IMR-90 (cell line): ENCODE measurements at regions not wholly inside any gene's neighbourhood (a gene's known extent, or its start where the extent isn't known, plus 50 kb on each side); places are given as distances from the start of the nearest gene placed in this dataset.

Experiments
- ATAC-seq: fragments of 200-7000 bp; cut with Tn5 transposase; 2 replicates; pipeline ENCODE4 v1.9.1; 2020; ENCODE audit warnings: low read depth, mild to moderate bottlenecking, moderate library complexity
- BruUV-seq: library from RNA; stranded (reverse); fragments of 400-500 nt; replicated peaks from 2 replicates; lab custom pipeline; 2021; lab: Mats Ljungman, UMichigan
- CTCF ChIA-PET: fragments of 300-600 bp; formaldehyde crosslinking; extraction: SDS; loops from one replicate; lab custom pipeline; 2021; ENCODE audit warnings: antibody characterized with exemption; lab: Yijun Ruan, JAX
- POLR2A ChIA-PET: fragments of 300-600 bp; sonication (Branson Sonifier 250); formaldehyde crosslinking; loops from one replicate; lab custom pipeline; 2022; ENCODE audit warnings: antibody characterized with exemption; ENCODE audit not compliant: unreplicated experiment; lab: Charles Lee
- DNase-seq: peaks from one replicate; pipeline ENCODE4 v3.0.0; 2013
- H2AFZ ChIP-seq: replicated peaks from 2 replicates; pipeline ENCODE3; 2013; ENCODE audit warnings: low read length, mild to moderate bottlenecking; ENCODE audit not compliant: poor library complexity
- H2AK5ac ChIP-seq: 2 replicates; pipeline ENCODE4 v1.6.1; 2013; ENCODE audit warnings: low read depth, low read length, inconsistent platforms
- H2AK9ac ChIP-seq: replicated peaks from 2 replicates; pipeline ENCODE3; 2013; ENCODE audit warnings: mild to moderate bottlenecking, low read depth, low read length, moderate library complexity; ENCODE audit not compliant: poor library complexity
- H2BK120ac ChIP-seq: 2 replicates; pipeline ENCODE4 v1.6.1; 2013; ENCODE audit warnings: low read depth, low read length, inconsistent platforms
- H2BK15ac ChIP-seq: 3 replicates; pipeline ENCODE4 v1.6.1; 2013; ENCODE audit warnings: low read depth, low read length, inconsistent platforms
- H2BK20ac ChIP-seq: 2 replicates; pipeline ENCODE4 v1.6.1; 2013; ENCODE audit warnings: low read depth, mild to moderate bottlenecking, inconsistent platforms, low read length, moderate library complexity
- H2BK5ac ChIP-seq: 2 replicates; pipeline ENCODE4 v1.6.1; 2013; ENCODE audit warnings: mild to moderate bottlenecking, low read depth, low read length, inconsistent platforms; ENCODE audit not compliant: poor library complexity, severe bottlenecking
- H3K14ac ChIP-seq: replicated peaks from 2 replicates; pipeline ENCODE4 v1.6.1; 2013; ENCODE audit warnings: low read depth, low read length, inconsistent platforms
- H3K18ac ChIP-seq: 2 replicates; pipeline ENCODE4 v1.6.1; 2013; ENCODE audit warnings: low read depth, low read length, control low read depth
- H3K23ac ChIP-seq: 2 replicates; pipeline ENCODE4 v1.6.1; 2013; ENCODE audit warnings: low read depth, low read length, inconsistent platforms
- H3K27ac ChIP-seq: 2 replicates; pipeline ENCODE4 v1.5.1; 2013; ENCODE audit warnings: mild to moderate bottlenecking, control low read depth, low read length; ENCODE audit not compliant: insufficient read depth
- H3K27me3 ChIP-seq: 2 replicates; pipeline ENCODE4 v1.6.1; 2013; ENCODE audit warnings: low read length; ENCODE audit not compliant: control insufficient read depth, insufficient read depth
- H3K36me3 ChIP-seq: 2 replicates; pipeline ENCODE4 v1.6.1; 2013; ENCODE audit warnings: low read length, mixed read lengths; ENCODE audit not compliant: control insufficient read depth, insufficient read depth
- H3K4ac ChIP-seq: 2 replicates; pipeline ENCODE4 v1.6.1; 2013; ENCODE audit warnings: low read depth, low read length, inconsistent platforms
- H3K4me1 ChIP-seq: 2 replicates; pipeline ENCODE4 v1.6.1; 2013; ENCODE audit warnings: low read length, mixed read lengths; ENCODE audit not compliant: control insufficient read depth, insufficient read depth
- H3K4me2 ChIP-seq: 2 replicates; pipeline ENCODE4 v1.6.1; 2013; ENCODE audit warnings: low read depth, mild to moderate bottlenecking, control low read depth, low read length, moderate library complexity
- H3K4me3 ChIP-seq: 2 replicates; pipeline ENCODE4 v1.5.1; 2013; ENCODE audit warnings: low read depth, mild to moderate bottlenecking, control low read depth, low read length, moderate library complexity; ENCODE audit not compliant: insufficient read depth
- H3K56ac ChIP-seq: 2 replicates; pipeline ENCODE4 v1.6.1; 2013; ENCODE audit warnings: low read length, inconsistent platforms; ENCODE audit not compliant: insufficient read depth; ENCODE audit errors: extremely low read depth
- H3K79me1 ChIP-seq, 2 experiments: 2 replicates each; pipeline ENCODE4 v1.6.1; 2013; ENCODE audit warnings: low read length in 2 of 2, inconsistent platforms in 1 of 2, low read depth in 1 of 2
- H3K9ac ChIP-seq: 2 replicates; pipeline ENCODE4 v1.6.1; 2013; ENCODE audit warnings: low read depth, low read length, control low read depth
- H3K9me1 ChIP-seq: 2 replicates; pipeline ENCODE4 v1.6.1; 2013; ENCODE audit warnings: low read length, inconsistent platforms; ENCODE audit not compliant: insufficient read depth
- H3K9me3 ChIP-seq: 2 replicates; pipeline ENCODE4 v1.6.1; 2013; ENCODE audit warnings: low read length; ENCODE audit not compliant: control insufficient read depth, insufficient read depth
- H4K20me1 ChIP-seq: 2 replicates; pipeline ENCODE4 v1.6.1; 2013; ENCODE audit warnings: low read length, inconsistent platforms; ENCODE audit not compliant: insufficient read depth
- H4K5ac ChIP-seq: 2 replicates; pipeline ENCODE4 v1.6.1; 2013; ENCODE audit warnings: mild to moderate bottlenecking, low read depth, low read length, control low read depth
- H4K8ac ChIP-seq, 2 experiments: 2 replicates each; pipeline ENCODE4 v1.6.1; 2013; ENCODE audit warnings: low read depth in 2 of 2, low read length in 2 of 2, control low read depth in 1 of 2, inconsistent platforms in 1 of 2
- H4K91ac ChIP-seq: 2 replicates; pipeline ENCODE4 v1.6.1; 2013; ENCODE audit warnings: low read depth, low read length, inconsistent platforms; ENCODE audit not compliant: insufficient read depth
- NFE2L2 ChIP-seq: fragments of 150-350 bp; IDR thresholded peaks from 2 replicates; pipeline ENCODE4 v1.6.1; 2016; ENCODE audit warnings: low read depth, mild to moderate bottlenecking, low read length
- WGBS, 2 experiments: methylation state at CpG; one replicate each; pipeline versions ENCODE4 v1.1.5 to v1.1.7; 2013; ENCODE audit warnings: missing lambda C conversion rate in 2 of 2; ENCODE audit not compliant: insufficient read length in 1 of 2; ENCODE audit errors: extremely low coverage in 2 of 2; 5-methylcytosine and 5-hydroxymethylcytosine counted together
- dilution Hi-C: fragments of 300-500 bp; cut with HindIII; formaldehyde crosslinking; loops from one replicate; pipeline ENCODE4 v1.14.3; 2018; ENCODE audit warnings: low sequenced_read_pairs; ENCODE audit not compliant: unreplicated experiment
- in situ Hi-C: fragments of 300-500 bp; cut with MboI; formaldehyde crosslinking; loops from 3 replicates; pipeline ENCODE4 v1.14.3; 2019; ENCODE audit warnings: low sequenced_read_pairs, inconsistent platforms, mixed read lengths
- intact Hi-C: fragments of 100-400 bp; cut with micrococcal nuclease; formaldehyde crosslinking; loops from 2 replicates; pipeline ENCODE4 v1.10.0; 2022

DNA sequence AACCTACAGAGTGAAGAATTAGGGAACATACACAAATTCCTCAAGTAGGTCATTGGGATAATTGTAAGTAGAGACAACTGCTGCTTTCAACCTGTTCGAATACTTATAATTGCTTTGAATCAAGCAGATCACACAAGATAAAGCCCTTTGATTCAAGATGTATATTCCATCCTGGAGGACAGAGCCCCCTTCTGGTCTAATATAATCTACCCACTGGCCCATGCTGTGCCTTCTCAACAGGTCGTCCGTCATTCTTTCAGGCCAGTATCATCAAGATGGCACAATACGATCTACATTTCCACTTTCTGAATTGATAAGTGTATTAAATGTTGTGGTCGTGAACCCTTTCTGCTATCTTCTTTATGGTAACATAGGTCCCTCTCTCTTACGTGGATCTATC lies 387.0 kb upstream of the CDH19 start:
- POLR2A ChIA-PET: no interaction called here
- no CpG with 5 or more reads among the region's 6 CpGs for WGBS, 2 experiments
- H3K23ac ChIP-seq: no peak overlapping the region

More for the DNA sequence above, 387.0 kb upstream of the CDH19 start:
- intact Hi-C loops: no loop called here
- no peaks in the 10 kb centered on the region for H3K27me3 ChIP-seq
- TF ChIP-seq NFE2L2: no peak
- no peaks in the 10 kb centered on the region for H3K36me3 ChIP-seq
- H3K27ac ChIP-seq: no peak overlapping the region
- no peak overlapping the region for H3K18ac ChIP-seq
- no peak overlapping the region for H4K8ac ChIP-seq
- H3K9me1 ChIP-seq: no peaks in the 10 kb centered on the region
- no peaks in the 10 kb centered on the region for H3K4me1 ChIP-seq
- no peak overlapping the region for H3K9ac ChIP-seq
- DNase-seq (no peak), ATAC-seq (no peak)
- no peak overlapping the region for H2AFZ ChIP-seq
- no peak overlapping the region for H3K56ac ChIP-seq
- H2BK15ac ChIP-seq: no peak overlapping the region
- BruUV-seq: no TSS peak
- H2BK5ac ChIP-seq: no peak overlapping the region
- H2AK5ac ChIP-seq: no peak overlapping the region
- no peak overlapping the region for H3K4me3 ChIP-seq
- no peak overlapping the region for H2BK20ac ChIP-seq
- peaks cover 6% of the 10 kb centered on the region for H3K9me3 ChIP-seq
- in situ Hi-C loops: no loop called here
- no peak overlapping the region for H3K4ac ChIP-seq
- H3K14ac ChIP-seq: no peak overlapping the region
- no peak overlapping the region for H3K4me2 ChIP-seq
- CTCF ChIA-PET: no interaction called here
- dilution Hi-C loops: no loop called here
- H2BK120ac ChIP-seq: no peak overlapping the region
- no peak overlapping the region for H4K91ac ChIP-seq
- no peaks in the 10 kb centered on the region for H4K20me1 ChIP-seq
- H4K5ac ChIP-seq: no peak overlapping the region
- H2AK9ac ChIP-seq: no peak overlapping the region
- H3K79me1 ChIP-seq: no peaks in the 10 kb centered on the region
